ENCODE measurements at regions not wholly inside any gene's neighbourhood (a gene's known extent, or its start where the extent isn't known, plus 50 kb on each side); places are given as distances from the start of the nearest gene placed in this dataset.

GRCh38 chr14:51333299-51333698, 93.3 kb downstream of the TMX1 start:
- DNase-seq: no peak

GRCh38 chr14:51333901-51334521, 94.0 kb downstream of the TMX1 start:
- in situ Hi-C loops (cut with MboI): no loop called here
- Histone ChIP-seq H4K20me1 (ENCODE audit: insufficient read depth) (no peaks in the 10 kb centered on the region), H3K9me3 (ENCODE audit: low read depth) (no peaks in the 10 kb centered on the region), H3K27me3 (replicated peaks; ENCODE audit: insufficient read depth) (no peaks in the 10 kb centered on the region), H3K4me2 (ENCODE audit: unreplicated experiment) (peak overlapping the region; percentile 7), H3K9ac (no peak overlapping the region), H3K9me2 (ENCODE audit: insufficient read depth) (no peaks in the 10 kb centered on the region), H3K4me3 (no peak overlapping the region), H3K36me3 (ENCODE audit: low read depth) (no peaks in the 10 kb centered on the region), H3K79me2 (ENCODE audit: insufficient read depth) (no peaks in the 10 kb centered on the region), H3F3A (ENCODE audit: insufficient read depth) (peaks cover 15% of the 10 kb centered on the region), H3K4me1 (ENCODE audit: insufficient read depth) (peaks cover 29% of the 10 kb centered on the region), H3K27ac (peak overlapping the region; percentile 23), H2AFZ (0 out of 2 replicates have a peak overlapping the region, but pooled peaks have one; percentile 2)
- DNase-seq: peak; percentile 50
- no peak for TF ChIP-seq EZH2 (IDR thresholded peaks at IDR 0.05; ENCODE audit: insufficient read depth, poor library complexity, severe bottlenecking)
- TF ChIP-seq EZH2phosphoT487 (IDR thresholded peaks at IDR 0.05; ENCODE audit: insufficient read depth, low read depth): no peak
- 28 to 35% methylated on average over 1 of the region's 1 CpG for WGBS, 2 experiments (ENCODE audit: low coverage in 1 of 2, low lambda C conversion rate in 2 of 2, missing lambda C conversion rate in 2 of 2)

More at GRCh38 chr14:51333299-51333698, 93.3 kb downstream of the TMX1 start:
- Histone ChIP-seq H3K4me3 (no peak overlapping the region), H3K27me3 (replicated peaks; ENCODE audit: insufficient read depth) (no peaks in the 10 kb centered on the region), H3K9me2 (ENCODE audit: insufficient read depth) (no peaks in the 10 kb centered on the region), H3K36me3 (ENCODE audit: low read depth) (no peaks in the 10 kb centered on the region), H3K4me2 (ENCODE audit: unreplicated experiment) (no peak overlapping the region), H3F3A (ENCODE audit: insufficient read depth) (peaks cover 21% of the 10 kb centered on the region), H3K27ac (no peak overlapping the region), H2AFZ (no peak overlapping the region), H3K9me3 (ENCODE audit: low read depth) (no peaks in the 10 kb centered on the region), H3K4me1 (ENCODE audit: insufficient read depth) (peaks cover 36% of the 10 kb centered on the region), H3K79me2 (ENCODE audit: insufficient read depth) (no peaks in the 10 kb centered on the region), H4K20me1 (ENCODE audit: insufficient read depth) (no peaks in the 10 kb centered on the region), H3K9ac (no peak overlapping the region)
- in situ Hi-C loops (cut with MboI): no loop called here
- WGBS, 2 experiments (ENCODE audit: low coverage in 1 of 2, low lambda C conversion rate in 2 of 2, missing lambda C conversion rate in 2 of 2): 72 to 75% methylated on average over 4 of the region's 4 CpGs
- TF ChIP-seq EZH2 (IDR thresholded peaks at IDR 0.05; ENCODE audit: insufficient read depth, poor library complexity, severe bottlenecking) (no peak), EZH2phosphoT487 (IDR thresholded peaks at IDR 0.05; ENCODE audit: insufficient read depth, low read depth) (no peak)

- Histone ChIP-seq H3K4me2 (ENCODE audit: unreplicated experiment) (peak overlapping the region; percentile 7), H3K36me3 (ENCODE audit: low read depth) (no peaks in the 10 kb centered on the region), H3K4me1 (ENCODE audit: insufficient read depth) (peaks cover 25% of the 10 kb centered on the region), H3K27ac (peak overlapping the region; percentile 23; the same call in 1 of the 2 replicates), H2AFZ (0 out of 2 replicates have a peak overlapping the region, but pooled peaks have one; percentile 2), H3F3A (ENCODE audit: insufficient read depth) (peaks cover 15% of the 10 kb centered on the region), H3K4me3 (no peak overlapping the region), H4K20me1 (ENCODE audit: insufficient read depth) (no peaks in the 10 kb centered on the region), H3K9me3 (ENCODE audit: low read depth) (no peaks in the 10 kb centered on the region), H3K9me2 (ENCODE audit: insufficient read depth) (no peaks in the 10 kb centered on the region), H3K9ac (no peak overlapping the region), H3K79me2 (ENCODE audit: insufficient read depth) (no peaks in the 10 kb centered on the region), H3K27me3 (replicated peaks; ENCODE audit: insufficient read depth) (no peaks in the 10 kb centered on the region)
- in situ Hi-C loops (cut with MboI): no loop called here
- 22 to 26% methylated on average over 5 of the region's 5 CpGs for WGBS, 2 experiments (ENCODE audit: low coverage in 1 of 2, low lambda C conversion rate in 2 of 2, missing lambda C conversion rate in 2 of 2)
- TF ChIP-seq EZH2 (IDR thresholded peaks at IDR 0.05; ENCODE audit: insufficient read depth, poor library complexity, severe bottlenecking) (no peak), EZH2phosphoT487 (IDR thresholded peaks at IDR 0.05; ENCODE audit: insufficient read depth, low read depth) (no peak)
- no peak for DNase-seq
These were observed 94.5 kb downstream of the TMX1 start for GRCh38 chr14:51334566-51334965.

GRCh38 chr14:51335531-51335930, 95.5 kb downstream of the TMX1 start:
- Histone ChIP-seq H3K4me1 (ENCODE audit: insufficient read depth) (peaks cover 25% of the 10 kb centered on the region), H3K4me2 (ENCODE audit: unreplicated experiment) (no peak overlapping the region)
- peak; percentile 63 for DNase-seq

More at GRCh38 chr14:51335531-51335930, 95.5 kb downstream of the TMX1 start:
- Histone ChIP-seq H3K9me2 (ENCODE audit: insufficient read depth) (no peaks in the 10 kb centered on the region), H3K79me2 (ENCODE audit: insufficient read depth) (no peaks in the 10 kb centered on the region), H3K4me3 (no peak overlapping the region), H3K9ac (no peak overlapping the region), H3K9me3 (ENCODE audit: low read depth) (no peaks in the 10 kb centered on the region), H2AFZ (no peak overlapping the region), H3K27me3 (replicated peaks; ENCODE audit: insufficient read depth) (no peaks in the 10 kb centered on the region), H3F3A (ENCODE audit: insufficient read depth) (peaks cover 15% of the 10 kb centered on the region; the same call in 1 of the 2 replicates), H3K36me3 (ENCODE audit: low read depth) (no peaks in the 10 kb centered on the region), H4K20me1 (ENCODE audit: insufficient read depth) (no peaks in the 10 kb centered on the region), H3K27ac (no peak overlapping the region)
- WGBS, 2 experiments (ENCODE audit: low coverage in 1 of 2, low lambda C conversion rate in 2 of 2, missing lambda C conversion rate in 2 of 2): 13 to 18% methylated on average over 2 of the region's 2 CpGs
- TF ChIP-seq EZH2 (IDR thresholded peaks at IDR 0.05; ENCODE audit: insufficient read depth, poor library complexity, severe bottlenecking): no peak
- no peak for TF ChIP-seq EZH2phosphoT487 (IDR thresholded peaks at IDR 0.05; ENCODE audit: insufficient read depth, low read depth)
- in situ Hi-C loops (cut with MboI): no loop called here
